Mesodermal cell (in vitro differentiated cells): ENCODE measurements at regions not wholly inside any gene's neighbourhood (a gene's known extent, or its start where the extent isn't known, plus 50 kb on each side); places are given as distances from the start of the nearest gene placed in this dataset.

Experiments
- H3K27ac ChIP-seq: 2 replicates; pipeline ENCODE4 v1.7.0; 2013; ENCODE audit warnings: mild to moderate bottlenecking, low read depth, low read length, moderate library complexity; ENCODE audit not compliant: severe bottlenecking
- H3K36me3 ChIP-seq: 2 replicates; pipeline ENCODE4 v1.7.1; 2013; ENCODE audit warnings: mild to moderate bottlenecking, low read length, moderate library complexity; ENCODE audit not compliant: control insufficient read depth, insufficient read depth
- H3K4me1 ChIP-seq: one replicate; pipeline ENCODE4 v1.7.1; 2013; ENCODE audit warnings: mild to moderate bottlenecking, low read length; ENCODE audit not compliant: insufficient read depth, control insufficient read depth, poor library complexity, severe bottlenecking
- H3K4me3 ChIP-seq: 2 replicates; pipeline ENCODE4 v1.7.0; 2013; ENCODE audit warnings: low read length, control low read depth, mild to moderate bottlenecking; ENCODE audit not compliant: insufficient read depth, poor library complexity, severe bottlenecking; ENCODE audit errors: extremely low read depth
- H3K9me3 ChIP-seq: 2 replicates; pipeline ENCODE4 v1.7.1; 2013; ENCODE audit warnings: mild to moderate bottlenecking, low read length, moderate library complexity; ENCODE audit not compliant: control insufficient read depth
- WGBS, 2 experiments: methylation state at CpG; one replicate each; pipeline ENCODE4 v1.1.5; 2013; ENCODE audit warnings: missing lambda C conversion rate in 2 of 2; ENCODE audit not compliant: insufficient coverage in 2 of 2; 5-methylcytosine and 5-hydroxymethylcytosine counted together

GRCh38 chrX:69307029-69307428 lies 141.8 kb upstream of the PJA1 start:
- no peak overlapping the region for H3K27ac ChIP-seq

GRCh38 chrX:69306063-69306404 lies 140.8 kb upstream of the PJA1 start:
- 47% methylated on average over 3 of the region's 7 CpGs; no CpG with 5 or more reads in 1 of the 2 experiments for WGBS, 2 experiments

More at GRCh38 chrX:69307029-69307428, 141.8 kb upstream of the PJA1 start:
- Histone ChIP-seq H3K36me3 (no peaks in the 10 kb centered on the region), H3K4me3 (no peak overlapping the region), H3K9me3 (no peaks in the 10 kb centered on the region), H3K4me1 (no peaks in the 10 kb centered on the region)
- no CpG with 5 or more reads among the region's 1 CpG for WGBS, 2 experiments

GRCh38 chrX:69305333-69306062 lies 140.2 kb upstream of the PJA1 start:
- no peaks in the 10 kb centered on the region for H3K4me1 ChIP-seq
- H3K4me3 ChIP-seq, result no peak overlapping the region
- H3K9me3 ChIP-seq, result no peaks in the 10 kb centered on the region
- H3K27ac ChIP-seq, result no peak overlapping the region
- H3K36me3 ChIP-seq, result no peaks in the 10 kb centered on the region
- 12 to 22% methylated on average over 10 to 22 of the region's 39 CpGs for WGBS, 2 experiments

More at GRCh38 chrX:69306063-69306404, 140.8 kb upstream of the PJA1 start:
- no peak overlapping the region for H3K27ac ChIP-seq
- no peak overlapping the region for H3K4me3 ChIP-seq
- no peaks in the 10 kb centered on the region for H3K36me3 ChIP-seq
- H3K9me3 ChIP-seq, result no peaks in the 10 kb centered on the region
- H3K4me1 ChIP-seq, result no peaks in the 10 kb centered on the region

GRCh38 chrX:69303231-69303630 lies 138.0 kb upstream of the PJA1 start:
- 83% methylated on average over 1 of the region's 1 CpG; no CpG with 5 or more reads in 1 of the 2 experiments for WGBS, 2 experiments
- H3K4me1 ChIP-seq, result no peaks in the 10 kb centered on the region

GRCh38 chrX:69299951-69300714 lies 134.9 kb upstream of the PJA1 start:
- WGBS, 2 experiments, result no CpG with 5 or more reads among the region's 4 CpGs
- Histone ChIP-seq H3K4me1 (no peaks in the 10 kb centered on the region), H3K27ac (no peak overlapping the region), H3K36me3 (no peaks in the 10 kb centered on the region), H3K9me3 (no peaks in the 10 kb centered on the region), H3K4me3 (no peak overlapping the region)

More at GRCh38 chrX:69303231-69303630, 138.0 kb upstream of the PJA1 start:
- Histone ChIP-seq H3K9me3 (no peaks in the 10 kb centered on the region), H3K27ac (no peak overlapping the region), H3K4me3 (no peak overlapping the region), H3K36me3 (no peaks in the 10 kb centered on the region)

- H3K36me3 ChIP-seq, result no peaks in the 10 kb centered on the region
- no peaks in the 10 kb centered on the region for H3K9me3 ChIP-seq
- no peak overlapping the region for H3K4me3 ChIP-seq
- 87 to 100% methylated on average over 2 to 4 of the region's 6 CpGs for WGBS, 2 experiments
- H3K27ac ChIP-seq, result no peak overlapping the region
- H3K4me1 ChIP-seq, result no peaks in the 10 kb centered on the region
These were observed 134.0 kb upstream of the PJA1 start for GRCh38 chrX:69299285-69299684.

GRCh38 chrX:69298466-69299140 lies 133.3 kb upstream of the PJA1 start:
- no peak overlapping the region for H3K27ac ChIP-seq
- no peaks in the 10 kb centered on the region for H3K36me3 ChIP-seq
- H3K4me1 ChIP-seq, result no peaks in the 10 kb centered on the region
- H3K9me3 ChIP-seq, result no peaks in the 10 kb centered on the region
- H3K4me3 ChIP-seq, result no peak overlapping the region
- 92% methylated on average over 4 of the region's 5 CpGs; no CpG with 5 or more reads in 1 of the 2 experiments for WGBS, 2 experiments

- 92% methylated on average over 2 of the region's 5 CpGs; no CpG with 5 or more reads in 1 of the 2 experiments for WGBS, 2 experiments
- no peaks in the 10 kb centered on the region for H3K9me3 ChIP-seq
- no peak overlapping the region for H3K27ac ChIP-seq
- H3K4me3 ChIP-seq, result no peak overlapping the region
- H3K4me1 ChIP-seq, result no peaks in the 10 kb centered on the region
- H3K36me3 ChIP-seq, result no peaks in the 10 kb centered on the region
These were observed 132.3 kb upstream of the PJA1 start for GRCh38 chrX:69297506-69297905.

- H3K4me1 ChIP-seq, result peaks cover 3% of the 10 kb centered on the region
- no peaks in the 10 kb centered on the region for H3K36me3 ChIP-seq
- no peak overlapping the region for H3K27ac ChIP-seq
- WGBS, 2 experiments, result no CpG with 5 or more reads among the region's 5 CpGs
- H3K4me3 ChIP-seq, result no peak overlapping the region
- H3K9me3 ChIP-seq, result no peaks in the 10 kb centered on the region
These were observed 128.7 kb upstream of the PJA1 start for GRCh38 chrX:69293776-69294601.

GRCh38 chrX:69291116-69291515 lies 125.9 kb upstream of the PJA1 start:
- H3K4me3 ChIP-seq, result no peak overlapping the region
- H3K9me3 ChIP-seq, result no peaks in the 10 kb centered on the region
- WGBS, 2 experiments, result 80% methylated on average over 2 of the region's 4 CpGs; no CpG with 5 or more reads in 1 of the 2 experiments
- H3K27ac ChIP-seq, result no peak overlapping the region
- H3K4me1 ChIP-seq, result peaks cover 3% of the 10 kb centered on the region
- no peaks in the 10 kb centered on the region for H3K36me3 ChIP-seq
